HS-27A (cell line): ENCODE measurements at regions not wholly inside any gene's neighbourhood (a gene's known extent, or its start where the extent isn't known, plus 50 kb on each side); places are given as distances from the start of the nearest gene placed in this dataset.
"Not testable (repeated sequence)": the region's sequence is repeated elsewhere in the genome, so short reads cannot be mapped to it uniquely, and the experiment has no call there.

Experiments used
- DNase-seq: peaks from one replicate; pipeline ENCODE4 v3.0.0-alpha.2; 2012; ENCODE audit warnings: low read depth, missing footprints

GRCh38 chr10:28186887-28187578 lies 115.8 kb downstream of the MPP7 start:
- no peak for DNase-seq

- no peak for DNase-seq
These were observed 116.4 kb downstream of the MPP7 start for GRCh38 chr10:28186461-28186860.

- DNase-seq = no peak
These were observed 118.1 kb downstream of the MPP7 start for GRCh38 chr10:28184810-28185209.

- DNase-seq = no peak
These were observed 121.3 kb downstream of the MPP7 start for GRCh38 chr10:28181478-28182096.

GRCh38 chr10:28180654-28181053 lies 122.2 kb downstream of the MPP7 start:
- DNase-seq = no peak

GRCh38 chr10:28179743-28180099 lies 123.1 kb downstream of the MPP7 start:
- DNase-seq = no peak

- DNase-seq = no peak
These were observed 123.7 kb downstream of the MPP7 start for GRCh38 chr10:28179006-28179742.

GRCh38 chr10:28177944-28178637 lies 124.8 kb downstream of the MPP7 start:
- DNase-seq = no peak

- not testable (repeated sequence) for DNase-seq
These were observed 126.4 kb downstream of the MPP7 start for GRCh38 chr10:28176498-28176897.

GRCh38 chr10:28172223-28172610 lies 130.6 kb downstream of the MPP7 start:
- DNase-seq = no peak

- no peak for DNase-seq
These were observed 131.2 kb downstream of the MPP7 start for GRCh38 chr10:28171468-28172222.

GRCh38 chr10:28169525-28169924 lies 133.3 kb downstream of the MPP7 start:
- DNase-seq = no peak

- no peak for DNase-seq
These were observed 141.9 kb downstream of the MPP7 start for GRCh38 chr10:28160866-28161405.

- DNase-seq = no peak
These were observed 145.5 kb downstream of the MPP7 start for GRCh38 chr10:28157379-28157778.

- no peak for DNase-seq
These were observed 147.1 kb downstream of the MPP7 start for GRCh38 chr10:28155726-28156125.

GRCh38 chr10:28151636-28152035 lies 151.2 kb downstream of the MPP7 start:
- DNase-seq = no peak

- no peak for DNase-seq
These were observed 150.9 kb upstream of the ODAD2 start for GRCh38 chr10:28149746-28150145.

- no peak for DNase-seq
These were observed 148.8 kb upstream of the ODAD2 start for GRCh38 chr10:28147706-28148105.

GRCh38 chr10:28139138-28139537 lies 140.3 kb upstream of the ODAD2 start:
- DNase-seq = peak; percentile 59

GRCh38 chr10:28137907-28138880 lies 139.3 kb upstream of the ODAD2 start:
- peak; percentile 45 for DNase-seq
